ENCODE measurements at regions not wholly inside any gene's neighbourhood (a gene's known extent, or its start where the extent isn't known, plus 50 kb on each side); places are given as distances from the start of the nearest gene placed in this dataset.

DNA sequence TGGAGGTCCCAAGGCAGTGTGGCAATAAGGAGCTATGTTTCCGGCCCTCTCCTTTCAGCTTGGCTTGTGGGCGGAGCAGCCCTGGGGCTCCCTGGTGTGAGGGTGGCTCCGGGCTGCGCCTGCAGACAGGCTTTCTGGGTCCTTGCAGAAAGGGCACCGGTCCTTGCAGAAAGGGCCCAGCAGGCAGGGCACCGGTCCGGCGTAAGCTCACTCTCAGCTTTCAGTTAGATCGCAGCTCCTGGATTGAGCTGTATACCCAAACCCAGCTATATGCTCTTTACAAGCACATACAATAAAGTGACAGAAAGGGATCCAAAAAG lies 293.8 kb upstream of the SHH start:
- no peak overlapping the region for H3K9ac ChIP-seq (ENCODE audit: low read depth, low read length, poor library complexity)
- H4K91ac ChIP-seq (ENCODE audit: low read depth, low read length, poor library complexity), result no peak overlapping the region
- no peak overlapping the region for H3K27ac ChIP-seq (replicated peaks; ENCODE audit: low read length)
- H3K23ac ChIP-seq (ENCODE audit: low read depth, low read length, poor library complexity), result no peak overlapping the region
- H2BK12ac ChIP-seq (ENCODE audit: low read length), result no peak overlapping the region
- no peaks in the 10 kb centered on the region for H3K36me3 ChIP-seq (replicated peaks in 1 of 2; ENCODE audit: control insufficient read depth in 2 of 2, insufficient read depth in 2 of 2, low read length in 2 of 2)
- H3K27me3 ChIP-seq (ENCODE audit: control insufficient read depth in 3 of 3, insufficient read depth in 3 of 3, low read depth in 1 of 3, low read length in 3 of 3), result peaks cover 0 to 2% (median 0%) of the 10 kb centered on the region in 3 experiments
- no peak overlapping the region for H3K4me3 ChIP-seq (ENCODE audit: low read length in 2 of 2)
- no peak overlapping the region for H2AFZ ChIP-seq (ENCODE audit: low read length)
- H3K4me2 ChIP-seq (ENCODE audit: insufficient read depth, low read length, poor library complexity, severe bottlenecking), result no peak overlapping the region
- peaks cover 0 to 3% of the 10 kb centered on the region in 2 donors for H3K9me3 ChIP-seq (replicated peaks in 1 of 2; ENCODE audit: control insufficient read depth in 2 of 2, insufficient read depth in 1 of 2, low read depth in 1 of 2, low read length in 2 of 2)
- no peak overlapping the region for H2BK5ac ChIP-seq (ENCODE audit: low read length)
- H3K4ac ChIP-seq (ENCODE audit: low read length), result no peak overlapping the region
- H2BK15ac ChIP-seq (ENCODE audit: low read length), result no peak overlapping the region
- no peaks in the 10 kb centered on the region for H3K79me1 ChIP-seq (ENCODE audit: low read depth, low read length)
- peaks cover 0 to 3% of the 10 kb centered on the region in 2 donors for H3K4me1 ChIP-seq (ENCODE audit: control insufficient read depth in 2 of 2, insufficient read depth in 1 of 2, low read depth in 1 of 2, low read length in 2 of 2)
- no peak overlapping the region for H4K8ac ChIP-seq (ENCODE audit: low read depth, low read length)
- H3K18ac ChIP-seq (ENCODE audit: low read length), result no peak overlapping the region
- H2BK120ac ChIP-seq (ENCODE audit: low read depth, low read length), result no peak overlapping the region
- H2AK5ac ChIP-seq (ENCODE audit: low read depth, low read length), result no peak overlapping the region
- no CpG with 5 or more reads among the region's 9 CpGs for WGBS, 2 donors (ENCODE audit: extremely low coverage in 2 of 2, insufficient read length in 2 of 2, insufficient replicate concordance in 1 of 2)
- DNase-seq (ENCODE audit: low spot score), result no peak
- no peak overlapping the region for H3K14ac ChIP-seq (ENCODE audit: low read length)

DNA sequence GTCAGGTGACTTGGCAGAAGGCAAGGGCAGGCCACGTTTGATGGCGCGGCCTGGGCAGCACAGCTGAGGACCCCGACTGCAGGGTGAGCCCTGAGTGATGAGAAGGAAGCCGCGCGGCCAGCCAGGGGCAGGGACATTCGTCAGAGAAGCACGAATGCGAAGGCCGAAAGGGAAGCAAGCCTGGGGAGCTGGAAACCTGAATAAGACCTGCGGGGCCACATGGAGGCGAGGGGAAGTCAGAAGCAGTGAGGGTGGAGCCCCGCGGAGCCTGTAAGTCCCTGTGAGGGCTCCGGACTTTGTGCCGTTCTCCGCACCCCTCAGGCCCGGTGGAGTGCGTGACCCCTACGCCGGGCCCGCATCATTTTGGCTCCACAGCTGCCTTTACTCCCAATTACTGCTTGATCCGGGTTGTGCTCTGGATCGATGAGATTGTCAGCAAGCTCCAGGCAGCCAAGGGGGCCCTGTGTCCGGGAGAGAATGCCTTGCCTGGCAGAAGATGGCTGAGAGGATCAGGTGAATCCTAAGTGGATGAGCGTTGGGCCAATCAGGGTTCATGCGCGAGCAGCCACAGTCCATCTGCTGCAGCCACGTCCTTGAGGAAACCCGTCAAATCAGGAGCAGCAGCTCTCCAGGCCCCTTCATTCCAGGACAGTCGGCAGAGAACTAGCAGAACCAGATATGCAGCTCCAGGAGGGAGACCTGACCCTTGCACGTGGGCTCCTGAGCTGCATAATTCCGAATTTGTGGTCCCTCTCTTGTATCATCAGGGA lies 293.3 kb upstream of the SHH start:
- no CpG with 5 or more reads among the region's 34 CpGs for WGBS, 2 donors (ENCODE audit: extremely low coverage in 2 of 2, insufficient read length in 2 of 2, insufficient replicate concordance in 1 of 2)
- Histone ChIP-seq H2BK5ac (ENCODE audit: low read length) (peak overlapping the region; percentile 73), H2AK5ac (ENCODE audit: low read depth, low read length) (peak overlapping the region; percentile 47), H3K4me2 (ENCODE audit: insufficient read depth, low read length, poor library complexity, severe bottlenecking) (no peak overlapping the region), H2BK120ac (ENCODE audit: low read depth, low read length) (no peak overlapping the region), H3K4me1 (ENCODE audit: control insufficient read depth in 2 of 2, insufficient read depth in 1 of 2, low read depth in 1 of 2, low read length in 2 of 2) (peaks cover 0 to 3% of the 10 kb centered on the region in 2 donors), H3K4me3 (ENCODE audit: low read length in 2 of 2) (no peak overlapping the region), H3K36me3 (replicated peaks in 1 of 2; ENCODE audit: control insufficient read depth in 2 of 2, insufficient read depth in 2 of 2, low read length in 2 of 2) (no peaks in the 10 kb centered on the region), H3K23ac (ENCODE audit: low read depth, low read length, poor library complexity) (peak overlapping the region; percentile 8), H3K79me1 (ENCODE audit: low read depth, low read length) (no peaks in the 10 kb centered on the region), H2BK12ac (ENCODE audit: low read length) (no peak overlapping the region), H3K27me3 (ENCODE audit: control insufficient read depth in 3 of 3, insufficient read depth in 3 of 3, low read depth in 1 of 3, low read length in 3 of 3) (peaks cover 0 to 2% (median 0%) of the 10 kb centered on the region in 3 experiments), H3K14ac (ENCODE audit: low read length) (no peak overlapping the region), H4K91ac (ENCODE audit: low read depth, low read length, poor library complexity) (no peak overlapping the region), H3K18ac (ENCODE audit: low read length) (peak overlapping the region; percentile 1), H4K8ac (ENCODE audit: low read depth, low read length) (no peak overlapping the region), H2BK15ac (ENCODE audit: low read length) (peak overlapping the region; percentile 46), H3K9me3 (replicated peaks in 1 of 2; ENCODE audit: control insufficient read depth in 2 of 2, insufficient read depth in 1 of 2, low read depth in 1 of 2, low read length in 2 of 2) (peaks cover 0 to 3% of the 10 kb centered on the region in 2 donors), H2AFZ (ENCODE audit: low read length) (no peak overlapping the region), H3K9ac (ENCODE audit: low read depth, low read length, poor library complexity) (no peak overlapping the region), H3K27ac (replicated peaks; ENCODE audit: low read length) (no peak overlapping the region), H3K4ac (ENCODE audit: low read length) (no peak overlapping the region)
- DNase-seq (ENCODE audit: low spot score), result no peak

DNA sequence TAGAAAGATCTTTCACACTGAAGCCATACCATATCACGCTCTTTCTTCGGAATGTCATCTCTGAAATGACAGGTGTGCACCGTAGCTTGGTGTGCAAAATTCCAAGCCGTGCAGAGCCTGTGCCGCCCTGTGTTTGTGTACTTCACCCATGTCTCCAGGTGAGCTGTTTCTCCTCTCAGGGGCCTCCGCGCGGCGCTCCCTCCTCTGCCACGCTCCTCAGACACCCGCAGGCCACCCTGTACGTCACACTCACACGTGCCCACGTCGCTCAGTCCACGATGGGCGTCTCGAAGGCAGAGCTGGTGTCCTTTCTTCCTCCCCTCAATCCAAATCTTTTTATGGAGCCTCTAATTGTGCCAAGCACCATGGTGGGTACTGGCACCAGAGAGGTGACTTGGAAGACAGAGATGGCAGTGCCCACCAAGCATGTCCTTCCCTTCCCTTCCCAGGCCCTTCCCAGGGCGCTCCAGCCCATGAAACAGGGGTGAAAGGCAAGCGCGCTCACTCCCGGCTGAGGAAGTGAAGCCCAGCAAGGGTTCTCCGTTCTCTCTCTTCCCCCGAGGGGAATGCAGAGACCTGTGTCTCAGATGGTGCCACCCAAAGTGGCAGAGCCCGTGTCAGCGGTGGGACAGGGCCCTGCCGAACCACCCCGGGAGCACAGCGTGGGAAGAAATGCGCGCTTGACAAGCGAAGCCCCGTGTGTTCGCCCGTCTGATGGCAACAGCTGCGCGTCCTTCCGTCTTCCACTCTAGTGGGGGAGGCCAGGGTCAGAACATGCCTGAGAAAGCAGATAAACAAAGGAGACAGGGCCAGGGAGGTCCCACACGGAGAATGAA lies 292.5 kb upstream of the SHH start:
- Histone ChIP-seq H2AFZ (ENCODE audit: low read length) (no peak overlapping the region), H3K4me2 (ENCODE audit: insufficient read depth, low read length, poor library complexity, severe bottlenecking) (no peak overlapping the region), H4K8ac (ENCODE audit: low read depth, low read length) (no peak overlapping the region), H2BK15ac (ENCODE audit: low read length) (peak overlapping the region; percentile 46), H3K79me1 (ENCODE audit: low read depth, low read length) (no peaks in the 10 kb centered on the region), H2BK5ac (ENCODE audit: low read length) (peak overlapping the region; percentile 73), H3K23ac (ENCODE audit: low read depth, low read length, poor library complexity) (no peak overlapping the region), H3K18ac (ENCODE audit: low read length) (peak overlapping the region; percentile 15), H4K91ac (ENCODE audit: low read depth, low read length, poor library complexity) (no peak overlapping the region), H3K9me3 (replicated peaks in 1 of 2; ENCODE audit: control insufficient read depth in 2 of 2, insufficient read depth in 1 of 2, low read depth in 1 of 2, low read length in 2 of 2) (peaks cover 0 to 3% of the 10 kb centered on the region in 2 donors), H3K4me1 (ENCODE audit: control insufficient read depth in 2 of 2, insufficient read depth in 1 of 2, low read depth in 1 of 2, low read length in 2 of 2) (peaks cover 0 to 7% of the 10 kb centered on the region in 2 donors), H2BK12ac (ENCODE audit: low read length) (no peak overlapping the region), H3K14ac (ENCODE audit: low read length) (no peak overlapping the region), H2AK5ac (ENCODE audit: low read depth, low read length) (peak overlapping the region; percentile 68), H3K4me3 (ENCODE audit: low read length in 2 of 2) (no peak overlapping the region), H3K36me3 (replicated peaks in 1 of 2; ENCODE audit: control insufficient read depth in 2 of 2, insufficient read depth in 2 of 2, low read length in 2 of 2) (no peaks in the 10 kb centered on the region), H3K4ac (ENCODE audit: low read length) (no peak overlapping the region), H3K9ac (ENCODE audit: low read depth, low read length, poor library complexity) (peak overlapping the region; percentile 27), H2BK120ac (ENCODE audit: low read depth, low read length) (no peak overlapping the region), H3K27me3 (ENCODE audit: control insufficient read depth in 3 of 3, insufficient read depth in 3 of 3, low read depth in 1 of 3, low read length in 3 of 3) (peaks cover 0 to 2% (median 0%) of the 10 kb centered on the region in 3 experiments), H3K27ac (replicated peaks; ENCODE audit: low read length) (no peak overlapping the region)
- WGBS, 2 donors (ENCODE audit: extremely low coverage in 2 of 2, insufficient read length in 2 of 2, insufficient replicate concordance in 1 of 2), result no CpG with 5 or more reads among the region's 39 CpGs
- DNase-seq (ENCODE audit: low spot score), result no peak

GRCh38 chr7:156102267-156102666 lies 290.0 kb upstream of the SHH start:
- Histone ChIP-seq H3K4me3 (ENCODE audit: low read length in 2 of 2) (no peak overlapping the region), H4K91ac (ENCODE audit: low read depth, low read length, poor library complexity) (no peak overlapping the region), H3K36me3 (replicated peaks in 1 of 2; ENCODE audit: control insufficient read depth in 2 of 2, insufficient read depth in 2 of 2, low read length in 2 of 2) (no peaks in the 10 kb centered on the region), H3K18ac (ENCODE audit: low read length) (no peak overlapping the region), H3K4ac (ENCODE audit: low read length) (no peak overlapping the region), H2BK120ac (ENCODE audit: low read depth, low read length) (no peak overlapping the region), H3K79me1 (ENCODE audit: low read depth, low read length) (no peaks in the 10 kb centered on the region), H2AK5ac (ENCODE audit: low read depth, low read length) (no peak overlapping the region), H3K4me2 (ENCODE audit: insufficient read depth, low read length, poor library complexity, severe bottlenecking) (no peak overlapping the region), H2AFZ (ENCODE audit: low read length) (no peak overlapping the region), H3K9ac (ENCODE audit: low read depth, low read length, poor library complexity) (no peak overlapping the region), H3K9me3 (replicated peaks in 1 of 2; ENCODE audit: control insufficient read depth in 2 of 2, insufficient read depth in 1 of 2, low read depth in 1 of 2, low read length in 2 of 2) (peaks cover 0 to 3% of the 10 kb centered on the region in 2 donors), H2BK5ac (ENCODE audit: low read length) (no peak overlapping the region), H3K23ac (ENCODE audit: low read depth, low read length, poor library complexity) (no peak overlapping the region), H2BK15ac (ENCODE audit: low read length) (no peak overlapping the region), H2BK12ac (ENCODE audit: low read length) (no peak overlapping the region), H3K27ac (replicated peaks; ENCODE audit: low read length) (no peak overlapping the region), H4K8ac (ENCODE audit: low read depth, low read length) (no peak overlapping the region), H3K14ac (ENCODE audit: low read length) (no peak overlapping the region), H3K4me1 (ENCODE audit: control insufficient read depth in 2 of 2, insufficient read depth in 1 of 2, low read depth in 1 of 2, low read length in 2 of 2) (peaks cover 0 to 7% of the 10 kb centered on the region in 2 donors), H3K27me3 (ENCODE audit: control insufficient read depth in 3 of 3, insufficient read depth in 3 of 3, low read depth in 1 of 3, low read length in 3 of 3) (peaks cover 0 to 2% (median 0%) of the 10 kb centered on the region in 3 experiments)
- WGBS, 2 donors (ENCODE audit: extremely low coverage in 2 of 2, insufficient read length in 2 of 2, insufficient replicate concordance in 1 of 2), result 100% methylated on average over 1 of the region's 1 CpG; no CpG with 5 or more reads in 1 of the 2 donors
- no peak for DNase-seq (ENCODE audit: low spot score)
